ENCODE measurements at regions not wholly inside any gene's neighbourhood (a gene's known extent, or its start where the extent isn't known, plus 50 kb on each side); places are given as distances from the start of the nearest gene placed in this dataset.

GRCh38 chr4:24209906-24210305 lies 320.1 kb upstream of the PPARGC1A start:
- no peak for DNase-seq
- no peaks in the 10 kb centered on the region for H3K4me1 ChIP-seq (ENCODE audit: control insufficient read depth in 1 of 2, insufficient read depth in 2 of 2, low read length in 2 of 2)
- H3K9me3 ChIP-seq (replicated peaks in 1 of 2; ENCODE audit: control insufficient read depth in 1 of 2, insufficient read depth in 1 of 2, low read length in 2 of 2): no peaks in the 10 kb centered on the region
- no peak overlapping the region for H3K4me2 ChIP-seq (replicated peaks; ENCODE audit: extremely low read depth, low read length, poor library complexity, severe bottlenecking)
- H3K27ac Mint-ChIP-seq: no peak overlapping the region
- whole genome bisulfite sequencing (ENCODE audit: insufficient coverage): 73% methylated on average over 1 of the region's 1 CpG
- no peaks in the 10 kb centered on the region for H3K36me3 ChIP-seq (replicated peaks in 1 of 2; ENCODE audit: control insufficient read depth in 1 of 2, insufficient read depth in 2 of 2, low read length in 2 of 2)
- no peaks in the 10 kb centered on the region for H3K36me3 Mint-ChIP-seq
- H3K4me3 ChIP-seq (replicated peaks in 1 of 3; ENCODE audit: low read depth in 2 of 3, low read length in 3 of 3): no peak overlapping the region
- H3K4me1 Mint-ChIP-seq: no peaks in the 10 kb centered on the region
- H3K9ac ChIP-seq (ENCODE audit: insufficient read depth, low read length, poor library complexity, severe bottlenecking): no peak overlapping the region
- H4K20me1 ChIP-seq (ENCODE audit: insufficient read depth, low read length): no peaks in the 10 kb centered on the region
- no peak overlapping the region for H2AFZ ChIP-seq (ENCODE audit: insufficient read depth, low read depth, low read length, poor library complexity, severe bottlenecking)
- no peaks in the 10 kb centered on the region for H3K79me2 ChIP-seq (ENCODE audit: insufficient read depth, low read length)
- H3K9me3 Mint-ChIP-seq: peaks cover 0 to 4% (median 0%) of the 10 kb centered on the region in 7 donors
- H3K4me3 Mint-ChIP-seq: no peak overlapping the region
- H3K27me3 Mint-ChIP-seq (ENCODE audit: low read depth in 3 of 3): no peaks in the 10 kb centered on the region
- intact Hi-C loops (cut with micrococcal nuclease): no loop called here
- no peaks in the 10 kb centered on the region for H3K27me3 ChIP-seq (ENCODE audit: control insufficient read depth in 2 of 2, insufficient read depth in 2 of 2, low read length in 2 of 2)
- TF ChIP-seq, protein P1, sequence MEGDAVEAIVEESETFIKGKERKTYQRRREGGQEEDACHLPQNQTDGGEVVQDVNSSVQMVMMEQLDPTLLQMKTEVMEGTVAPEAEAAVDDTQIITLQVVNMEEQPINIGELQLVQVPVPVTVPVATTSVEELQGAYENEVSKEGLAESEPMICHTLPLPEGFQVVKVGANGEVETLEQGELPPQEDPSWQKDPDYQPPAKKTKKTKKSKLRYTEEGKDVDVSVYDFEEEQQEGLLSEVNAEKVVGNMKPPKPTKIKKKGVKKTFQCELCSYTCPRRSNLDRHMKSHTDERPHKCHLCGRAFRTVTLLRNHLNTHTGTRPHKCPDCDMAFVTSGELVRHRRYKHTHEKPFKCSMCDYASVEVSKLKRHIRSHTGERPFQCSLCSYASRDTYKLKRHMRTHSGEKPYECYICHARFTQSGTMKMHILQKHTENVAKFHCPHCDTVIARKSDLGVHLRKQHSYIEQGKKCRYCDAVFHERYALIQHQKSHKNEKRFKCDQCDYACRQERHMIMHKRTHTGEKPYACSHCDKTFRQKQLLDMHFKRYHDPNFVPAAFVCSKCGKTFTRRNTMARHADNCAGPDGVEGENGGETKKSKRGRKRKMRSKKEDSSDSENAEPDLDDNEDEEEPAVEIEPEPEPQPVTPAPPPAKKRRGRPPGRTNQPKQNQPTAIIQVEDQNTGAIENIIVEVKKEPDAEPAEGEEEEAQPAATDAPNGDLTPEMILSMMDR (IDR thresholded peaks at IDR 0.05): no peak
- no peak overlapping the region for H3K27ac ChIP-seq (ENCODE audit: low read depth in 1 of 2, low read length in 2 of 2)

DNA sequence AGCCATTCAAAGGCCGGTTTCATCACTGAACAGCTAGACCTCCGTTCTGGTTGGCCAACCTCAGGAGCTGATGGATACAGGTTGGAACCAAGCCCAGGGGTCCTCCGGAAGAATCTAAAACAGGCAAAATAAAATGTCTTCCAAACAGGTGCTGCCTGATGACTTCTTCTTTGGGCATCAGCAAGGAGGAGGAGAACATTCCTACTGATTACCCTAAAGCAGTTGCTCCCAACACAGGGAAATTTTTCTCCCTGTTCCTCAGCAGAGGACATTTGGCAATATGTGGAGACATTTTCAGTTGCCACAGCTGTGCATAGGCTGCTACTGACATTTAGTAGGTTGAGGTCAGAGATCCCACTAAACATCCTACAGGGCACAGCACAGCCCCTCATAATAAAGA lies 319.3 kb upstream of the PPARGC1A start:
- H3K27me3 ChIP-seq (ENCODE audit: control insufficient read depth in 2 of 2, insufficient read depth in 2 of 2, low read length in 2 of 2): no peaks in the 10 kb centered on the region
- Mint-ChIP-seq H3K4me1 (no peaks in the 10 kb centered on the region), H3K9me3 (peaks cover 0 to 6% (median 2%) of the 10 kb centered on the region in 7 donors), H3K4me3 (no peak overlapping the region), H3K27me3 (ENCODE audit: low read depth in 3 of 3) (no peaks in the 10 kb centered on the region), H3K27ac (no peak overlapping the region), H3K36me3 (no peaks in the 10 kb centered on the region)
- intact Hi-C loops (cut with micrococcal nuclease): no loop called here
- H3K4me3 ChIP-seq (replicated peaks in 1 of 3; ENCODE audit: low read depth in 2 of 3, low read length in 3 of 3): no peak overlapping the region
- no peaks in the 10 kb centered on the region for H3K4me1 ChIP-seq (ENCODE audit: control insufficient read depth in 1 of 2, insufficient read depth in 2 of 2, low read length in 2 of 2)
- no peak overlapping the region for H2AFZ ChIP-seq (ENCODE audit: insufficient read depth, low read depth, low read length, poor library complexity, severe bottlenecking)
- TF ChIP-seq, protein P1 (IDR thresholded peaks at IDR 0.05): no peak
- no peak overlapping the region for H3K9ac ChIP-seq (ENCODE audit: insufficient read depth, low read length, poor library complexity, severe bottlenecking)
- DNase-seq: no peak
- H4K20me1 ChIP-seq (ENCODE audit: insufficient read depth, low read length): no peaks in the 10 kb centered on the region
- no peak overlapping the region for H3K27ac ChIP-seq (ENCODE audit: low read depth in 1 of 2, low read length in 2 of 2)
- no peaks in the 10 kb centered on the region for H3K36me3 ChIP-seq (replicated peaks in 1 of 2; ENCODE audit: control insufficient read depth in 1 of 2, insufficient read depth in 2 of 2, low read length in 2 of 2)
- H3K4me2 ChIP-seq (replicated peaks; ENCODE audit: extremely low read depth, low read length, poor library complexity, severe bottlenecking): no peak overlapping the region
- H3K9me3 ChIP-seq (replicated peaks in 1 of 2; ENCODE audit: control insufficient read depth in 1 of 2, insufficient read depth in 1 of 2, low read length in 2 of 2): no peaks in the 10 kb centered on the region
- 95% methylated on average over 3 of the region's 3 CpGs for WGBS (ENCODE audit: insufficient coverage)
- H3K79me2 ChIP-seq (ENCODE audit: insufficient read depth, low read length): no peaks in the 10 kb centered on the region

Data from CD14-positive monocyte (primary cell).